ENCODE measurements at regions not wholly inside any gene's neighbourhood (a gene's known extent, or its start where the extent isn't known, plus 50 kb on each side); places are given as distances from the start of the nearest gene placed in this dataset.

- TF ChIP-seq, protein P1, sequence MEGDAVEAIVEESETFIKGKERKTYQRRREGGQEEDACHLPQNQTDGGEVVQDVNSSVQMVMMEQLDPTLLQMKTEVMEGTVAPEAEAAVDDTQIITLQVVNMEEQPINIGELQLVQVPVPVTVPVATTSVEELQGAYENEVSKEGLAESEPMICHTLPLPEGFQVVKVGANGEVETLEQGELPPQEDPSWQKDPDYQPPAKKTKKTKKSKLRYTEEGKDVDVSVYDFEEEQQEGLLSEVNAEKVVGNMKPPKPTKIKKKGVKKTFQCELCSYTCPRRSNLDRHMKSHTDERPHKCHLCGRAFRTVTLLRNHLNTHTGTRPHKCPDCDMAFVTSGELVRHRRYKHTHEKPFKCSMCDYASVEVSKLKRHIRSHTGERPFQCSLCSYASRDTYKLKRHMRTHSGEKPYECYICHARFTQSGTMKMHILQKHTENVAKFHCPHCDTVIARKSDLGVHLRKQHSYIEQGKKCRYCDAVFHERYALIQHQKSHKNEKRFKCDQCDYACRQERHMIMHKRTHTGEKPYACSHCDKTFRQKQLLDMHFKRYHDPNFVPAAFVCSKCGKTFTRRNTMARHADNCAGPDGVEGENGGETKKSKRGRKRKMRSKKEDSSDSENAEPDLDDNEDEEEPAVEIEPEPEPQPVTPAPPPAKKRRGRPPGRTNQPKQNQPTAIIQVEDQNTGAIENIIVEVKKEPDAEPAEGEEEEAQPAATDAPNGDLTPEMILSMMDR (conservative IDR thresholded peaks at IDR 0.05; ENCODE audit: low read length) = no peak
- no peak for TF ChIP-seq EZH2phosphoT487 (IDR thresholded peaks at IDR 0.05; ENCODE audit: borderline replicate concordance, low read depth, low read length)
These were observed 121.2 kb upstream of the ERG start for GRCh38 chr21:38619480-38619879.
